Breast epithelium (tissue), 3 donors: ENCODE measurements at regions not wholly inside any gene's neighbourhood (a gene's known extent, or its start where the extent isn't known, plus 50 kb on each side); places are given as distances from the start of the nearest gene placed in this dataset.

Source experiments
- POLR2A ChIP-seq: fragments of 450-650 bp; IDR thresholded peaks from one replicate; pipeline ENCODE4 v1.6.1; 2016; ENCODE audit warnings: antibody characterized with exemption, mild to moderate bottlenecking, moderate library complexity
- TF ChIP-seq, protein P1 (sequence below), 3 donors: fragments of 450-650 bp; IDR thresholded peaks; one replicate each; pipeline ENCODE4 v1.5.1; 2016 to 2017; ENCODE audit warnings: antibody characterized with exemption in 3 of 3, mild to moderate bottlenecking in 3 of 3, moderate library complexity in 3 of 3

DNA sequence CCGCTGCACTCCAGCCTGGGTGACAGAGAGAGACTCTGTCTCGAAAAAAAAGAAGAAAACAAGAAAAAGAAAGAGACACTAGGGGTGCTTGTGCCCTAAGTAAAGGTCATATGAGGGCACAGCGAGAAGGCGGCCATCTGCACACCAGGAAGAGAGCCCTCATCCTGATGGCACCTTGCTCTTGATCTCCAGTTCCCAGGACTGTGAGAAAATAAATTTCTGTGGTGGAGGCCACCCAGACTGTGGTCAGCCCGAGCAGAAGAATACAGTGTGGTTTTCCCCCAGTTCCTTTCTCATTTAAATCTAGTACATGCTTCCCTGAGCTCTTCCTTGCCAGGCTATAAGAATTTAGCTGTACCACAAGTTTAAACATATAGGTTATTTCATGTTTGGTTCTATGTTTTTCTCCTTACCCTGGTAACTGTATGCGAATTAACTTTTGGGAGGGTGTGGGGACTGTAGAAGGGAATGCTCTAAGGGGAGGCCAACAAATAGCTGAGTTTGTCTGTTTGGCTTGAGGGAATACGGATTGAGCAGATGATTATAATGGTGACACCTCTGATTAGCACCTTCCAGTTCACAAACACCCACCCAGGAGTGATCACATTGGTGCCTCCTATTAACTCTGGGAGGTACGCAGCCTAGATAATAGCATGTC is 119.6 kb upstream of the ERRFI1 start:
- TF ChIP-seq, protein P1, sequence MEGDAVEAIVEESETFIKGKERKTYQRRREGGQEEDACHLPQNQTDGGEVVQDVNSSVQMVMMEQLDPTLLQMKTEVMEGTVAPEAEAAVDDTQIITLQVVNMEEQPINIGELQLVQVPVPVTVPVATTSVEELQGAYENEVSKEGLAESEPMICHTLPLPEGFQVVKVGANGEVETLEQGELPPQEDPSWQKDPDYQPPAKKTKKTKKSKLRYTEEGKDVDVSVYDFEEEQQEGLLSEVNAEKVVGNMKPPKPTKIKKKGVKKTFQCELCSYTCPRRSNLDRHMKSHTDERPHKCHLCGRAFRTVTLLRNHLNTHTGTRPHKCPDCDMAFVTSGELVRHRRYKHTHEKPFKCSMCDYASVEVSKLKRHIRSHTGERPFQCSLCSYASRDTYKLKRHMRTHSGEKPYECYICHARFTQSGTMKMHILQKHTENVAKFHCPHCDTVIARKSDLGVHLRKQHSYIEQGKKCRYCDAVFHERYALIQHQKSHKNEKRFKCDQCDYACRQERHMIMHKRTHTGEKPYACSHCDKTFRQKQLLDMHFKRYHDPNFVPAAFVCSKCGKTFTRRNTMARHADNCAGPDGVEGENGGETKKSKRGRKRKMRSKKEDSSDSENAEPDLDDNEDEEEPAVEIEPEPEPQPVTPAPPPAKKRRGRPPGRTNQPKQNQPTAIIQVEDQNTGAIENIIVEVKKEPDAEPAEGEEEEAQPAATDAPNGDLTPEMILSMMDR (IDR thresholded peaks at IDR 0.05), result no peak
- TF ChIP-seq POLR2A, result no peak
